IPS DF 19.7 (cell line): ENCODE measurements at regions not wholly inside any gene's neighbourhood (a gene's known extent, or its start where the extent isn't known, plus 50 kb on each side); places are given as distances from the start of the nearest gene placed in this dataset.
"Not testable (repeated sequence)": the region's sequence is repeated elsewhere in the genome, so short reads cannot be mapped to it uniquely, and the experiment has no call there.

Experiments used
- DNase-seq: peaks from one replicate; pipeline ENCODE4 v3.0.0-alpha.2; 2013; ENCODE audit warnings: low read depth, low spot score

DNA sequence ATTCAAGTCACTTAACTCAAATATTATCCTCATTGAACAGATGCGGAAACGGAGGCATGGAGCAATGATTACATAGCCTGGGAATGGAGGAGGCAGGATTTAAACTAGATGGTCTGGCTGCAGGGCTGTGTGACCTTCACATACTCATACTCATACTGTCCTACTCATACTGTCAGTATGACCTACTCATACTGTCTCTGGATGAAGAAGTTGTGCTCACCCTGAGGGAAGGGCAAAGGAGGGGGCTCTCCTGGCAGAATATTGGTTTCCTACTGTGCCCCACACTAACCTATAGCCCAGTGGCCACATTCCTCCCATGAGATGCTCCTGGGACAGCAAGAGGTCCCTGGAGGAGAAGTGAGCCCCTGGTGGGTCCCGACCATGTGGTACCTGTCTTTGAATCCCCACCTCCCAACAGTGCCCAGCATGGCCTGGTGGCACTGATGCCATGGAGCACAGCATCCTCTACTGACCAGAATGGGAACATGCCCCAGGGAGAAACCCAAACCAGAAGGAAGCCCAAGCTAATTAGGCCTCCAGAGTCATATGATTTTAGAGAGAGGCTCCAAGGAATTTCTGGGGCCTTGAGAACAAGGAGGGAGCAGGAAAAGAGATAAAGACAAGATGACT, 197.3 kb upstream of the SDK2 start:
- DNase-seq: no peak

DNA sequence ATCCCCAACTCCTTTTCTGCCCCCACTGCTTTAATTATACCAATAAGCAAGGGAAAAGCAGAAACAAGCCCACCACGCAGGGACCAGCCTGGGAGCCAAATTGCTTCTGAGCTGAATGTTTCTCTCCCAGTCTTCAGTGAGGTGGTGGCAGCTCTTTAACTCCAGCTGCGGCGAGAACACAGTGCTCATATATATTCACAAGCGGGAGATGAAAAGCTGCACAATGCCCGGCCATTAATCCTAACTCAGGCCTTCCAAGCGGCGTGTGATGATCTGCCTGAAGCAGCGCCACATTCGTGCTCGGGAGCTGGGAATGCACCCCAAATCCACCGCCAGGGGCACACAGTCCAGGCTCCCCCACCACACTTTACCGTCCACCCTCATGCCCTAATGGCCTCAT, 203.7 kb upstream of the SDK2 start:
- DNase-seq: no peak

DNA sequence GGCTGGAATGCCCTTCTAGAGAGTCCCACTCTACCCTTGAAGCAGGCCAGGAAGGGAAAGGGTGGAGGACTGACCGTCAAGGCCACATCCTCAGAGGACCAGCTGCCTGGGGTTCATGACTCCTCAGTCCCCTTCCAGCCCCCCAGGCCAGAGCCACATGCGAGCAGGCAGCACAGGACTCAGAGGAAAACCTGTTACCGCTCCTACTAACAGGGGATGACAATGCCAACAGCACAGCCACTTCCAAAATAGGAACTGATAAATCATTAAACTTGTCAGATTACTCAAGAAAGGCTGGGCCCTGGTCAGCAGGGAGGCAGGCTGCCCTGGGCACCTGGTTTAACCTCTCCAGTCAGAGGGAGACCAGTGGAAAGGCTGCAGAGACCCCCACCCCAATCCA, 206.2 kb upstream of the SDK2 start:
- DNase-seq: no peak

DNA sequence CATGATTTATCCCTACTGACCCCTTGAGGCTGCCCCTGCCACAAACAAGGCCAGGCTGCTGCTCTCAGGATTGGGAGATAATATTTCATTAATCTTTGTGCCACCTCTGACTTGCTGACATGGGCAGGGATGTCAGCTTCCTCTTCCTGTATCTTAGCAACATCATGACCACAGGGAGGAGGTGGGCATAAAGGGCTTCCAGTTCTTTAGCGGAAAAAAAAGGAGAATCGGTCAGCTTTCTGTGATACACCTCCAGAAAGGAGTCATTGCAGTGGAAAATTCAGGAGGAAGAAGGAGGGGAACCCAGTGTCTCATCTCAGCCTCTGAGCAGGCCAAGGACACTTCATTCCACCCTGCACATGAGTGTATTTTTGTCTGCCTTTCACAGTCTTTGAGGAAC, 206.8 kb upstream of the SDK2 start:
- DNase-seq: no peak

DNA sequence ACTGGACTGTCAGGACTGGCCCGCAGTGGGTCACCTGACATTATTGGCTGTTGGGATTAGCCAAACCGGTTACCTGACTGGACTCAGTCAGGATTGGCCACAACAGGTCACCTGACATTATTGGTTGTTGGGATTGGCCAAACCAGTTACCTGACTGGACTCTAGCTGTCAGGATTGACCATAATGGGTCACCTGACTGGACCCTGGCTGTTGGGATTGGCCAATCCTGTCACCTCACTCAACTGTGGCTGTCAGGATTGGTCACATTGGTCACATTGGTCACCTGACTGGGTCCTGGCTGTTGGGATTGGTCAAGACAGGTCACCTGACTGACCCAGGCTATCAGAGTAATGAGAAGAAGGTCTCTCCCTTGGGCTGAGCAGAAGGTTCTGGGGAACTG, 207.7 kb upstream of the SDK2 start:
- no peak for DNase-seq

DNA sequence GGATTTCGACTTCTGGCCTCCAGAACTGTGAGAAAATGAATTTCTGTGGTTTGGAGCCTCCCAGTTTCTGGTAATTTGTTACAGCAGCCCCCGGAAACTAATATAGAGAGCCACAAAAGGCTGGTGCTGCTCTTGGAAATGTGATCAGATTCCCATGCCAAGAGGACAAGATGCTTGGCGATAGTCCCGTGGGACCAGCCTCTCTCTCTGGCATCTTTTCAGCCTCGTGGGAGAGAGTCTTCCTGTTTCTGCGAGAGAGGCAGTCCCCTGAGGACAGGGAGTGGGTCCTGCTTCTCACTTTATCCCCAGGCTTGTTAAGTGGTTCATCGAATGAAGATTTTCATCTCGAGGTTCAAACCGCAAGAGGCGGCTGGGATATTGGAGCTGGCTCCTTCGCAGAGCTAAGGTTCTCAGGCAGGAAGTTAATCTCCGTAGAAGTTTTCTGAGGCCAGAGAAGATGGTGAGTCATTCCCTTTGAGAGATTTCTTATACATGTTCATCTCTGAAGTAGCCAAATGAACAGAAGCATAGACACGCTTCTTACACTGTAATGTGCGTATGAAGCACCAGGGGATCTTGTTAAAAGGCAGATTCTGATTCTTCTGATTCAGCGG, 211.6 kb upstream of the SDK2 start:
- no peak for DNase-seq

DNA sequence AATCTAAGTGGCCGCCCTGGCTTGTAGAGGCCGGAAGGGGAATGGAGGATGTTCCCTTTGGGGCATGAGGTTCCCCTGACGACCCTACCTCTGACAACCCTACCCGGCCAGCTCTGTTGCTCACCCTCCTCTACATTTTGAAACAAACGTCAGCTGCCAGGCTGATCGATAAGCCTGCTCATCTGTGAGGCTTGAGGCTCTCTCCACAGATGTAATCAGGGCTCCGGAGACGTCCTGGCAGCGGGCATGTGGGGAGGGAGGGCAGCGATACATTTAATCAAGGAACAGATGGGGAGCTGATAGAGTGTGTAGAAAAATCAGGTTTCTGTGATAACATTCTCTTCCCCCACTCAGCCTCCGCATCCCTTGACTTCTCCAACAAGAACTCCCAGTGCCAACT, 212.3 kb upstream of the SDK2 start:
- no peak for DNase-seq

DNA sequence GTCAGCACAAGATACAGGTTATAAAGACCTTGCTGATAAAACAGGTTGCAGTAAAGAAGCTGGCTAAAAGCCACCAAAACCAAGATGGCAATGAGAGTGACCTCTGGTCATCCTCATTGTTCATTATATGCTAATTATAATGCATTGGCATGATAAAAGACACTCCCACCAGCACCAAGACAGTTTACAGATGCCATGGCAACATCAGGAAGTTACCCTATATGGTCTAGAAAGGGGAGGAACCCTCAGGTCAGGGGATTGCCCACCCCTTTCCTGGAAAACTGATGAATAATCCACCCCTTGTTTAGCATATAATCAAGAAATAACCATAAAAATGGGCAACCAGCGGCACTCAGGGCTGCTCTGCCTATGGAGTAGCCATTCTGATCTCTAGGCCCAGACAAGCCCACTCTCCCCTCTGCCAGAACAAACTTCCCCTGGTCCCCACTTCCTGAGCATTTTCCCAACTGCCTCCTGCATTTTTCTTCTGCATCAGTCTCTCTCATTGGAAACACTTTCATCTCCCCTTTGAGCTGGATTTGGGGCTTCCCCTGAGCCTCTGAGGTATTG, 215.3 kb upstream of the SDK2 start:
- DNase-seq: not testable (repeated sequence)

DNA sequence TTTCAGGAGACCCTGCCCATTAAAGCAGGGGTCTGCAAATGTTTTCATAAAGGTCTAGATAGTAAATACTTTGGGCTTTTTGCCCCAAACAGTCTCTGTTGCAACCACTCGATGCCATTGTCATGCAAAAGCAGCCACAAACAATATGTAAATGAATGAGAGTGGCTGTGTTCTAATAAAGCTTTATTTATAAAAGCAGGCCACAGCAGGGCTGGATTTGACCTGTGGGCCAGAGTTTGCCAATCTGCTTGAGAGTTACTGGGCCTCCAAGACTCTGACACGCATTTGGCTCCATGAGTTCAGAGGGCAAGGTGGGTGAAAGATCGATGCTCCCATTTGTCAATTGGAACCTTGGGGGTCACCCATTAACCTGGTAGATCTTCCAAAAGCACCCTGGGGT, 217.3 kb upstream of the SDK2 start:
- DNase-seq: no peak

DNA sequence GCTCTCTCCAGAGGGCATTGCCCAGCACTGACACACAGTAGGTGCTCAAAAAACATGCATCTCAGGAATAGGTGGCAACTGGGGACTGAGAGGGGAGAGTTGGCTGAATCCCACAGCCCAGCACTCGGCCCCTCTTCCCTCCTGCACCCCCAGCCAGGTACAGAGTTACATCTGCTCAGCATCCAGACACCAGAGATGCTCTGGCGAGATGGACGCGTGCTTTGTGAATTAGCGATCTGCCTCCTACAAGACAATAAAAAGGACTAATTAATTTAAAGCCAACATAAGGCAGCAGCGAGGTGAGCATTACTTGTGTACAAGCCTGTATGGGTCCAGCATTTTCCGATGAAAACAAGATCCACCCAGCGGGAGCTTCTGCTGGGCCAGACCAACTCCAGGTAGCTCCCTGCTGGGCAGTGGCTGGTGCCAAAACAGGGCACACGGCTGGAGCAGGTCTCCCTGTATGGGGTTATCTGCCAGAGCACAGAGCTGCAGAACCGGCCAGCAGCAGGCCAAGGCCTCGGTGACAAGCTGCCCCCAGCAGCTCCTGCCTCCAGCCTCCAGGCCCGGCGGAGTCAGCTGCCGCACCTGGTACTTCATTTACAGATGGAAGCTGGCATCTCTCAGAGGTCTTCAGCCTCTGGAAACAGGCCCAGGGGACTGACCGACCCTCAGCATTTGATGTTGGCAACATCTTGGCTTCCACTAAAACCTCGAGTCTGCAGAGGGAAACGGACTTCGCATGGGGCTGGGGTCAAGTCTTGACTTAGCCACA, 219.7 kb upstream of the SDK2 start:
- no peak for DNase-seq

DNA sequence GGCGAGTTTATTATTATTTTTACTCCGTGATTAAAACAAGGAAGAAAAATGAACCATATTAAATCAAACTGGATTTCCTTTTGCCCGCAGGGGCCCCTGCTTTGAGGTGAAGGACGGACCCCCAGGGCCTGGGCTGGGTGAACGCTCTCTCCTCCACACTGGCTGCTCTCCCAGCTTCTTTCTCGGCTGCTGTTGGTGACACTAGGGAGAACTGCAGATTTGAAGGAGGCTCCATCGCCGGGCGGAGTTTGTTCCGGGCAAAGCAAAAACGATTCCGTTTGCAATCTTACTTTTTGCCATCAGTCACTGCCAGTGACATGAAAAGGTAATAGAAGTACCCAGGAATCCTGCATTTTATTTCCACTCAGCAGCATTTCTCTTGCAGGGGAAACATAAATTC, 221.6 kb upstream of the SDK2 start:
- DNase-seq: no peak

DNA sequence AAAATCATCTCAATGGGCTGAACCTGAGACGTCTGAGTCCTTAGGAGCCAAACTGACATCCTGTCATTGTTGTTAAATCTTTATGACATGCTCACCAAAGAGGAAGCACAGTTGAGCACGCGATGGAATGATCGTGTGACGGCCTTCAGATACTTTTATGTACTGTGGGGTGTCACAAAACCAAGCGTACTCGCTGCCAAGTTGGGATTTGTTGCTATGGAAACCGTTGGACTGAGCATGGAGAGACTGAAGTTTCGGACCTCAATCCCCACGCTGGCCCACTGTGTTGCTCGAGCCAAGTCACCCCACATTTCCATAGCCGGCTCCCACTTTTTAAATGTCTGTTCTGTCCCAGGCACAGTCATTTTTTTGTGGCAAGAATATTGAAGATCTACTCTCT, 222.8 kb upstream of the SDK2 start:
- DNase-seq: no peak

DNA sequence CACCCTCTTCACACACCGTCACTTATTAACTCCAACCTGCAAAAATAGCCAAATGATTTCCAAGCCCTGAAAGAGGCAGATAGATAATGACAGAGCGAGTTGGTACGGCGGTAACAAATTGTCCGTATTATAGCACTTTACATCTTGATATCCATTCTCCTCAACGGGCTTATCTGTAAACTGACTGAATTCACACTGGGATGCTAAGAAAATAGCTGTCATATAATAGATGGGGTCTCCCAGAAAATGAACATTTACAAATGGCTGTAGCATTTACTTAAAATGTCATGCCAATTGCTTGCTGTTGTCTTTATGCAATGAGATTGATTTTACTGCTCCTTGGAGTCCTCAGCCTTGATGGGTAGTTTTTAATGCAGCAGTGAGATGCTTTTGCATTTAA, 225.8 kb upstream of the SDK2 start:
- DNase-seq: no peak

DNA sequence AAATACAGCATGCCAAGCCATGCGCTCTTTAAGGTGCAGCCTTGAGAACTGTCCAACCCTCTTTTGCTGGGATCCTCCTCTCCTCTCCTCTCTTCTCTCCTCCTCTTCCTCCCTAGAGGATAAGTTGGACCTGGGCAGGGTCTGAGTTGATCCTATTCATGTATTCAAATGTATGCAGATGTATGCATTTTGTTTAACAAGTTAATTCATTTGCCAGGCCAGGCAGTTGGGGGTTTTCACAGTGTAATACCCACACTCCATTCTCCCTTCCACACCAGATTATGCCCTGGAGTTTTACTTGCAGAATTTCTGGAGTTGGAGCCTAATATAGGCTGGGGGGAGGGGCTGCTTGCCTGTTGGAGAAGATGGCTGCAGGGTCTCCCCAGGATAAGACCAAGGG, 226.2 kb upstream of the SDK2 start:
- DNase-seq: no peak

DNA sequence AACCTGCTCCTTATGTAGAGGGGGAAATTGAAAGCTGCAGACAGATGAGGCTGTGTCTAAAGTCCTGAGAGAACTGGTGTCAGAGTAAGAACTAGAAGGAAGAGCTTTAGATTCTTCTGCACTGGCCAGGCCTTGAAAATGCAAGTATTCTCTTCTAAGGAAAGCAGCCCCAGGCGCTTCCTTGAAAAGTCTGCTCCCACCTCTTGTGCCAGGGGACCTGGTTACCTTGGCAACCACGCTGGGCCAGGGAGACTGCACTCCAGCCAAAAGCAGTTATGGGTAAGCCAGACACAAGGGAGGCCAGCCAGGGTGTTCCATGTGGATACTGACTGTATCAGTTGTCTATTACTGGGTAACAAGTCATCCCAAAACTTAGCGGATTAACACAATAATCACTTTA, 228.6 kb upstream of the SDK2 start:
- DNase-seq: no peak

DNA sequence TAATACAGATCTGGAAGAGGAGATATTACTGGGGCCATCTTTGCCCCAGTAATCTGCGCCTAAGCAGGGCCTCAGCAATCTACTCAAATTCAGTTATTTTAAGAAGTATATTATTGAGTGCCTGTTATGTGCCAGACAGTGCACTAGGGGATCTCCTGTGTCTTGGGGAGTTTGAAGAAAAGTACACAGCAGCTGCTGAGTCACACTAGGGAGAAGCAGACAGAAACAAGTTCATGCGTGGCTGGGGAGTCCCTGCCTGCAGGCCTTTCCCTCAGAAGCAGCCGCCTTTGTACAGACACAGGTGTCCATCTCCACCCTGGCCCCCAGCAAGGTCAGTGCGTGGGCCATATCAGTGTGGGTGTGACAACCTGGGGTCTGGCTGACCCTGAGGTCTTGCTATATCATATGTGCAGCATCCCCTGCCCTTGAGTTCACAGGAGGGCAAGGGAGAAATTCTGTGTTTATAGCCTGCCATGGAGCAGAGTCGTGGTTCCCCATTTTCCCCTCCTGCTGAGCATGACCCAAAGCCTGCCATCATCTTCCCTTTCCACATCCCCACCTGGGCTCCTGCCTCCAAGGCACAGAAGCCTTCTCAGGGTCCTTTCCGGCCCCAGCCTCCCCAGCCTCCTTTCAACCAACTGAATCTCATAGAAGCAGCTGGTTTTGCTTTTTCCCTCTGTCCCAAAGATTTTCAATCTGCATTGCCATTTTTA, 229.9 kb upstream of the SDK2 start:
- no peak for DNase-seq

DNA sequence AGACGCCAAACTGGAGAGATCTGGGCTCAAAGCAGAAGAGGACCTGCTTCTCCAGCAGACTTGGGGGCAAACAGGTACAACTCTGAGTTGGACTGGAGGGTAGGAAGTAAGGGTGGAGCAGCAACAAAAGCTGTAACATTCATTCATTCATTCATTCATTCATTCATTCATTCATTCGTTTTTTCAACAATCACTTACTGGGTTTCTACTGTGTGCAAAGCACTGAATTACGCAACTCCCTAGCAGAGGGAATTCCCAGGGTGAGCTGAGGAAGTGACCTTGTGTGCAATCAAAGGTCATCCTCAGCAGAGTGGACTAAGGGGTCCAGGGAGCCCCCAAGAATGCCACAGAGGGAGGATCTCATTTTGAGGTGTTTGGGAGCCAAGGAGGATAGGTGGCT, 231.1 kb upstream of the SDK2 start:
- no peak for DNase-seq

DNA sequence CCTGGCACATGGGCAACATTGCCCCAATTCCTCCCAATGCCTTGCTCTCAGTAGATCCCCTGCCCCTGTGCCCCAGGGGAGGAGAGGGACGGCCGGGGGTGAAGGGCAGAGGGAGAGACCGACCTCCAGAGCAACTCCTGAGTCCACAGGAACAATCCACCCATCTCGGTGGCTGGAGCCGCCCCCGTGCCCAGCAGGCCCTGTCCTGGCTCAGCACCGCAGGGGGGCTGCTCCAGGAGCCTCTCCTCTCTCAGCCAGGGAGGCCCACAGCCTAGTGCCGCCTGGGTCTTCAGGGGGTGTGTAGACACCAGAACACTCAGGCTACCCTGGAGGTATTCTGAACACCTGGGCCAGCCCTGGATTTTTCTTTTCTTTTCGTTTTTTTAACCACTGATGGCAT, 233.7 kb upstream of the SDK2 start:
- no peak for DNase-seq

DNA sequence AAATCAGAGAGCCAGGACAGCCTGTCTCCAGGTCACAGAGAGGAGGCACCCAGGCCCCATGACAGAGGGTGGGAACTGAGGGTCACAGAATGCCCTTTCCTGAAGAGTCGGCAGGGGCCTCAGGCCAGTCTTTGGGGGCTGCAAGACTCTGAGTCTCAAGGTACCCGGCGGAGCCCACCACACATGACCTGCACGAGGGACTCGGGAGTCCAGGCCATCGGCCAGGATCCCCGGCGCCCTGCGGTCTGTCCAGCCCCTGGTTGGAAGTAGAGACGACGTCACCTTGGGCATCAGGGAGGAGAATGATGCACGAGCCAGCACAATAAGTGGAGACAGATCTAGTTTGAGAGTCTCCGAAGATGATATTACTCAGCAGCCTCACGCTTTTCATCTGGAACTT, 234.7 kb upstream of the SDK2 start:
- no peak for DNase-seq

DNA sequence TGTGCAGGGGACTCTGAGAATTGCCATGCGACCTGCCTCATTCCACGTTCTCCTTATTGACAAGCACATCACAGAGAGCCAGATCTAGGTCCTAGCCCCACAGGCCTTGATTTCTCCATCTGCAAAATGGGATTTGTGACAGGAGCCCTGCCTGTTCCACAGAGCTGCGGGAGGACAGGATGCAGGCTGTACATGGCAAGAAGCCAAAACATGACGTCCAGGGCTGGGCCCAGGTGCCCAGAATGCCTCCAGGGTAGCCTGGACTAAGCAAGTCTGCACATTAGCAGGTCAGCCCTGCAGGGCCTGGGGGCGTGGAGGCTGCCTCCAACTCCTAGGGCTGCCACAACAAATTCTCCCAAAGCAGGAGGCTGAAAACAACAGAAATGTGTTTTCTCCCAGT, 235.7 kb upstream of the SDK2 start:
- DNase-seq: no peak

DNA sequence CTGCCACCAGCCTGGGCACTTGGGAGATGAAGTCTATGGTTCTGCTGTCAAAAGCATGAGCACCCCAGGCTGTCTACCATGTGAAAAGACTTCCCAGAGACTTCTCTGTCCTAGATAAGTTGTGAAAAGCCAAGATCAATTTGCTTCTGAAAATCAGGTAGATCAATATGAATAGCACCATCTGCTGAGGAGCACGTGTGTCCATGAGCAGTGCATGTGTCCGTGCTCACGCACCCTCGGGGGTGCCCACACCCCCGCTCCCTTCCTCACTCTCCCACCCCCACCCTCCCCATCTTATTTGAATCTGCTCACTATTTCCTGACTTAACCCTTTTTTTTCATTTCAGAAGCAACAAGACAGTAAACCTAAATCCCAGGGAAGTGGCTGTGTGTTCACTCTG, 238.3 kb upstream of the SDK2 start:
- DNase-seq: no peak

DNA sequence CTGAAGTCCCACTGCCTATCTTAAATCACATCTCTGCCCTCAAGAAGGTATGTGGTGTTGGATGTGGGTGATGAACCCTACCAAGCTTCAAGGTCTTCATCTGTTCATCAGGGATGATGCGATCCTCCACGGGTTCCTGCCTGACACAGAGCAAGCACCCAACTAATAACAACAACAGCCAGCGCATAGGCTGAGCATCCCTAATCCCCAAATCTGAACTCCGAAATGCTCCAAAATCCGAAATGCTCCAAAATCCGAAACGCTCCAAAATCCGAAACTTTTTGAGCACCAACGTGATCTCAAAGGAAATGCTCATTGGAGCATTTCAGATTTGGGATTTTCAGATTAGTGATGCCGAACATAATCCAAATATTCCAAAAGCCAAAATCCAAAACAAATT, 238.9 kb upstream of the SDK2 start:
- DNase-seq: no peak
